Kidney capillary endothelial cell (primary cell): ENCODE measurements at regions not wholly inside any gene's neighbourhood (a gene's known extent, or its start where the extent isn't known, plus 50 kb on each side); places are given as distances from the start of the nearest gene placed in this dataset.

Experiments
- DNase-seq: peaks from one replicate; pipeline ENCODE4 v3.0.0-alpha.2; 2018; ENCODE audit warnings: low spot score

DNA sequence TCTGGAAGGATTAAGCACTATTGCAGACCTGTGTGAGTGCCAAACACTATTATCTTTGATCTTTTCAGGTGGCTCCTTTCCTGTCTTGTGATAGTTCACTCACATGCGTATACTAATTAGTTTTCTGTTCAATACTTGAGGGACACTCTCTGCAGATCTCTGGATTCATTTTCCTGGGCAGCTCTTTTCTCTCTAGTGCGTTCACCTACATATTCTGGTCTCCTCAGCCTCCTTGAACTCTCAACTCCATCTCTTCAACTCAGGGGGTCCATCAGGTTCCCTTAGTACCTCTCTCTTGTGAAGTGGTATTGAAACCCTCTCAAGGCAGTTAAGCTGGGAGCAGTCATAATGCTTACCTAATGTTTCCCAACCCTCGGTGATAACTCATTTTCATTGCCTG is 1218.1 kb upstream of the MAP3K7 start:
- no peak for DNase-seq

DNA sequence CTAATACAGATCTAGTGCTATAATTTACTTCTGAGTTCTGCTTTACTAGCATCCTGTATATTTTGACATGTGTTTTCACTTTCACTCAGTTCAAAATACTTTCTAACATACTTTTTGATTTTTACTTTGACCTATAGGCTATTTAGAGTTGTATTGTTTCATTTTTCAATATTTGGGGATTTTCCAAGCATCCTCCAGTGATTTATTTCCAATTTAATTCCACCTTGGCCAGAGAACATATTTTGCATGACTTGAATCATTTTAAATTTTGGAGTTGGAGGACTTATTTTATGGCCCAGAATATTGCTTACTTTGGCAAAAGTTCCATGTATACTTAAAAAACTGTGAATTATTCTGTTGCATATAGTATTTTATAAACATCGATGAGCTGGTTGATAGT is 1215.6 kb upstream of the MAP3K7 start:
- no peak for DNase-seq

DNA sequence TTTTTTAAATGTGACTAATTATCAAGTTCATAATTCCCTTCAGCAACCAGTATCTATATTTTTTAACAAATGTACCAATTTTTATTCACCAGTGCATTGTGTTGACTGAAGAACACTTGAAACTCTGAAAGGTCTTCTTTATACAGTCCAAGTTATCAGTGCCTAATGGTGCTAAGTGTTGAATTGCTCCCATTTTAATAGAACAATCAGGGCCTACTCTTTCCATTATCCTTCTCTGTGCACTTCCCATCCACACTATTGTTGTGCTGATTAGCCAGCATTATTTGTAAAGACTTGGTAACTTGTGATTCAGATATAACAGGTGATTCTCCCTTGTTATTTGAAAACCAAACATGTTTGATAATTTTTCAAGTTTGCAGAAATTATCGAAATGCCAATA is 1209.7 kb upstream of the MAP3K7 start:
- no peak for DNase-seq

DNA sequence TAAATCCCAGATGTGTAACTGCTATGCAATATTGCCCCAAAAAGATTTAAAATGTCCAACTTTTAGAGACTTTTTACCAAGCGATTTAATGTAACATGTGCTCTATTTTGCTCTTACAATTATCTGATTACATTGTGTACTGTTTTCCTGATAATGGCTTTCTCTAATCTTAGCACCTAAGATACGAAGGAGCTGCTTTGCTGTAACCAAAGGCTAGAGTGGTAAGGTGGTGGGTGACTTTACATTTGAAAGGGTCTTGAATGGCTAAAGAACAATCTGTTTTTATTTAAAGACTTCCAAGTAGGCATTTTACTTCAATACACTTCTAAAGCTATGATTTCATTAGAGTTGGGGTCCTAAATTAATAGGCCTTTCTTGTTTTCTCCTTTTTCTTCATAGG is 1201.6 kb upstream of the MAP3K7 start:
- DNase-seq, result no peak

DNA sequence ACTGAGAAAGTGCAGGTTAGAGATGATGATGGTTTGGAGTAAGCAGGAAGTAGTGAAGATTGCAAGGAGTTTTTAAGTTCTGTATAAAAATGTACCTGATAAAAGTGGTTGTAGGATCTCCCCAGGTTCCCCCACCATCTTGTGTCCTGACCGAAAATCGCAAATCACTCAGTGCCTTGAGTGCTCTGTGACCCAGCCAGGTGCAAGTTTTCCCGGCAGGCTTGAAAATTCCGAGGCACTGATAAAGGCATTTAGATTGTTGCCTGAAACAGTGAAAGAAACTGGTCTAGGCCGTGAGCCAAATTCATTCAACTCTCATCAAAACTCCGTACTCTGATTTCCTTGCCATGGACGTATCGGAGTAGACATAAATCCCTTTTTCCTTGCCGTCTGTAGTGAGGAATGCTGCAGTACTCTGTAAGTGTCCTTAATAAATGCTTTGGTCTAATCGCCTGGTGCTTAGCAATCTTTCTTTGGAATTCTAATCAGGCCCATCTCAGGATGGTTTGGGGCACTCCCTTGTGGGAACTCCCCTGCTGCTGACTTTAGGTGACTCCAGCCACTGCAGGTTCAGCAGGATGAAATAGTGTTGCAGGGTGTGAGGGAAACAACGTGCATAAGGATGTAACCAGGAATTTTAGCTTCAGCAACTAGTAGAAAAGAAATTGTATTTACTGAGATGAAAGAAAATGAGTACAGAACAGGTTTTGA is 1199.8 kb upstream of the MAP3K7 start:
- no peak for DNase-seq

DNA sequence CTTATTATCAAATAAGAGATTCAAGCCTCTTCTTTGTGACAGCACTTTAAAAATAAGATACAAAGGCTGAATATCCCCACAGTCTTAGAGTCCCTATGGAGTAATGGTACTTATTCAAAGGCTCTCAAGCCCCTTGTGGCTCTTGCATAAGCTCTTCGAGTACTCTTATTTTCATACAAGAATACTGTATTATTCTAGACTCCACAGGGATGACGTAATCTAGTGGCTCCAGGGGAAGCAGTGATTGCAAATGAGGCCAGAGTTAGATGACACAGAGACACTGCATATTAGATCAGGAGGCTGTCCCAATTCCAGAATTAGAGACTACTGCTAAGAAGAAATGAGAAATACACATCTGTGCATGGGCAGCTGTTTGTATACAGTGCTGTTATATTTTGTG is 1195.9 kb upstream of the MAP3K7 start:
- no peak for DNase-seq

DNA sequence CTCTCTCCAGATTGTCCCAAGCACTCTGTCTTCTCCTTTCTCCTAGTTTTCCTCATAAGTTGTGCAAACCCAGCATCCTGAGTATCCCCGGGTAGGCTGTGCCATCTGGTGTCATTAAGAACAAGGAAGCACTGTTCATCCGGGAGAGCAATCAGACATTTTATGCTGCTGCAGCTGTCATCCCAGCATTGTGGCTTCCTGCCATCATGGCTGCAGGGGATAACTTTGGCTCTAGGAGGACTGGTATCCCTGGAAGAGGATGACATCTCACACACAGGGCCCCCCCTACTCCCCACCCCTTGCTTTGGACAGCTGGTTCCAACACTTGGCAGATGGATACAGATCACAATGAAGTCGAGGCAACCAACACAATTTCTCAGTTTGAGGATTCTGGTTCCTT is 1195.1 kb upstream of the MAP3K7 start:
- no peak for DNase-seq

DNA sequence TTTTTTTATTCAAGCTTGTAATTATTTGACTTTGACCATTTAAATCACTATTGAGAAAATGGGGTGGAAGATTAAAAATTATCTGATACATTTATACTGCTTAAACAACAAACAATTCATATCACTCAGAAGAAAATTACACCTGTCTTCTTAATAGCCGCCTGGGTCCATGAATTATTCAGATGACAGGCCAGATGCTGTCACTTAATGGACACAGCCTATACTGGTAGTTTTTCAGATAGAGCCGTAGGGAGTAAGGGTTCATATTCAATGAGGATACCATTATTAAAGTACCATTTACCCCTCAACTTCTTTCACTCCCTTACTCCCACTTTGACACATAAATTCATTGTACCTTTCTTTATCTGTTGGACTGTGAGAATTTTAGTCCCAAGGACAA is 1193.4 kb upstream of the MAP3K7 start:
- no peak for DNase-seq

DNA sequence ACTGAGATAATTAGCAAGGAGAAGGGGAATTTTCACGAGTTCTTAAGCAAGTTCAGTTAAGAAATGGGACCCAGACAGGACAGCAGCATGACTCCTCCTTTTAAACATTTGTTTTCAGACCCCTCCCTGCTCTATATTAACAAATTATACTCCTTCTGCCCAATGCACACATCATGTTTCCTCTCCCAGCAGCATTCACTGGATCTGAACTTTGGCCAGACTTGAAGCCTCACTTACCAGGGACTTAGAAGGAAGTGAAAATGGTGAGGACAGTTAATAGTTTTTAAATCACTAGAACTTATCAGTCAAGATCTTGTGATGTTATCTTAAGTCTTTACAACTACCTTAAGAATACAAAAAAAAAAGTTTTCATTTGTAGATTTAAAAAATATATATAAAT is 1174.7 kb upstream of the MAP3K7 start:
- no peak for DNase-seq

DNA sequence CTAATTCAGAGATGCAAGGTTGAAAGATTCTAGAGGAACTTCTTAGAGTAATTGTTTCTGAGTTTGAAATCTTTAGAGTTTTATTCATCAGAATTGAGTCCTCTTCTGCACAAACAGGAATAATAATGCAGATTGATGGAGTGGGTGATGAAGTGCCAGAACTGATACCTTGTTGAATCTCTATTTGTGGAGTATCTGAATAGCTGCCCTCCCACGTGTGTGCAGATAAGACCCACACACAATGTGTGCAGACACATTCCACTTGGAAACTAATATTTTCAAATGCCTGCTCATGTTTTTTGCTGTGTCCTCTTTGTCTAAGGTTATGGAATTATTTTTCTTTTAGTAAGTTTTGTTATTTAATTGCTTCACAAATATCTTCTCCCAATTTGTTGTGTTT is 1167.8 kb upstream of the MAP3K7 start:
- no peak for DNase-seq

DNA sequence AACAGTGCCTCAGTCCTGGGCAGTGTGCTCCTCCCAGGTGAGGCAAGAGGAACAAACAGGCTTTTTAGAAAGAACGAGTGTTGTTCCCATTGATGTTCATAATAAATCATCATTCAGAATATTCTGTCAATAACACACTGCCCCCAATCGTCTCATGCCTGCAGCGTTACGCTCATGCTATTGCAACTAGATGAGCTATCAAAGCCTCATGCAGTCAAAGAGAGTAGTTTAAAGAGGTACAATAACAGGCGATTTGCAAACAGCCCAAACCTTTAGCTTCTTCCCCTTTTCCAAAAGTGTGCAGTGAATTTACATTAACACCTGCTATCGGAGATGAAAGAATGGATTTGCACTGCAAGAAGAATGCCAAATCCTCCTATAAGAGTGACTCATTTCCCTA is 1164.7 kb upstream of the MAP3K7 start:
- DNase-seq, result no peak

DNA sequence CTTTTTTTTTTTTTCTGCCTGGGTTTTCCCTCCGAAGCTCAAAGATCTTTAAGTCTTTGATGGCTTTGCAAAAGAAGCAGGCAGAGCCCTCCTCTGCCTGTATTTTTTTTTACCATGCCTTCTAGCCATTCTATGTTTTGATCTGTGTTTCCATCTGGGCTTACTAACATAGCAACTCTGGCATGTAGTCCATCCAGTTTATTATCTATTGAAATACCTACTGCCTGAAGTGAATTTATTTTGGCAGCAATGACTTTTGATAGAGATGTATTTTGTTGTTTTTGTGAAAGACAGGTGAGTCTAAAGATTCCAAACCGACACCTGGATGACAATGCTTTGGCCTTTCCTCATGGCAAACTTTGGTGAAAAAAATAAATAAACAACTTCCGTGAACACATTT is 1157.7 kb upstream of the MAP3K7 start:
- no peak for DNase-seq

DNA sequence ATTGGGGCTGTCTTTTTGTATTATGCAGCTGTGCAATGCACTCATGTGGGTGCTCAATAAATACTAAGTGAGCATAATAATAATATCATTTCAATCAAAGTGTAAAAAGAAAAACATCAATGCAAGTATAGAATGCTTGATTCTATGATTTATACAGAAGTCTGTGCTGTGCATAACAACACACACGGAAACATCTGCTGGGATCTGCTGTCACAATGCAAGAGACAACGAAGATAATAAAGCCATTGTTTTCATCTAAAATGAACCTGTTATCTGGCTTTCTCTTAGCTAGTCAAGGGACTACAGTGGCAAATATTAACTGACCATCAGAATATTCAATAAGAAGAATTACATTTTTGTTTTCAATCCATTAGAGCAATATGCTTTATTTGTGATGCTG is 1156.9 kb upstream of the MAP3K7 start:
- no peak for DNase-seq

DNA sequence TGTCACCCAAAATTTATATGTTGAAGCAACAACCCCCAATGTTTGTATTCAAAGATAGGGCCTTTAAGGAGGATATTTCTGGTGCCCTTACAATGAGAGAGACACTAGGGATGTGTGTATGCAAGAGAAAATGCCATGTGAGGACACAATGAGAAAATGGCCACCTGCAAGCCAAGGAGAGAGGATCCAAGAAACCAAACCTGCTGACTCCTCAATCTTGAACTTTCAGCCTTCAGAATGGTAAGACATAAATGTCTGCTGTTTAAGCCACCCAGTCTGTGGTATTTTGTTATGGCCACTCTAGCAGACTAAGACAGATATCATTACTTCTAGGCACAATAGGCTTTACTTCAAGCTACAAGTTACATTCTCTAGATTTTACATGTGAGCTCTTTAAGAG is 1145.1 kb upstream of the MAP3K7 start:
- DNase-seq, result no peak

DNA sequence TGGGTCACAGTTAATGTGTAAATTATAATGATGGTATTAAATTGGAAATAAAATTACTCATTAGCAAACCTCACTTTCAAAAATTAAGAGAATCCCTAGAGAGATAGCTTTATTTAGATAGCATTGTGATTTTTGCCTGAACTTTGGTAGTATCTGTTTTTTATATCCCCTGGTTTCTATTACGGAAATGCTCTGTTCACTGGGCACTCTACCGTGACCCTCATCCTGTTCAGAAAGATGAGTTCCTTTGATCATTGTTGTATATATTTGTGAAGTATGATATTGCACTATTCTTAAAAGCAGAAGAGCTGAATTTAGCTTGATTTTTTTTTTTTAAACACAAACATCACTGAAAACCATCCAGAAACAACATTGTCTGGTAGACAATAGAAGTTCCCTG is 1143.8 kb upstream of the MAP3K7 start:
- no peak for DNase-seq

DNA sequence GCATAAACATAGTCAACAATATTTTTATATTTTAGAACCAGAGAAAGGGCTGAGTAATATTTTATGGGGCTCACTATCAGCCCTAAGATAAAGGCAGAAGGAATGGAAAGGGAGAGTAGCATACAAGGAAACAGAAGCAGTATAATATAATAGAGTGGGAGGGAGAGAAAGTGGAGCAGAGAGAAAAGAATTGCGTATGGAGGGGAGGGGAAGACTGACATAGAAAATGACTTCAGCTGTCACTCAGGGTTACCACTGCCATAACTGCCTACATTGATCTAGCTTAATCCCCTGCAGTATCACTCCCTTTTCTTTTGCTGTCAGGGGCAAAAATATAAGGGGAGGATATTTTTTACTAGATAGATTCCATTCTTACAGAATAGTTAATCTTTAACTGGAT is 1133.5 kb upstream of the MAP3K7 start:
- DNase-seq, result no peak

DNA sequence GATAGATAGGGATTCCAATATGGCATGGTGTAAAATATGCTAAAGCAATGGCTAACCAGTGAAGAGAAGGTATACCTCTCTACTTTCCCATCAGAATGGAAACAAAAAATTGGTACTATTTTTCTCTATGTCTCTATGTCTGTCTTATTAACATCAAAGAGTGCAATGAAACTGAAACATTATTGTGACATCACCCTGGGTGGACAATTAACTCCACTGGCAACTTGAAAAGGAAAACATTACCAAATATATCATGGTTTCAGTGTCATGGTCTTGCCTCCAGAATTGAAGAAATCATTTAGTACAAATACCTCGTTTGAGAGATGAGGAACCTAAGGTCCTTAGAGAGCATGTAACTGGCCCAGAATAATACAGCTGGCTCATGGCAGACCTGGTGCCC is 1132.5 kb upstream of the MAP3K7 start:
- DNase-seq, result no peak

DNA sequence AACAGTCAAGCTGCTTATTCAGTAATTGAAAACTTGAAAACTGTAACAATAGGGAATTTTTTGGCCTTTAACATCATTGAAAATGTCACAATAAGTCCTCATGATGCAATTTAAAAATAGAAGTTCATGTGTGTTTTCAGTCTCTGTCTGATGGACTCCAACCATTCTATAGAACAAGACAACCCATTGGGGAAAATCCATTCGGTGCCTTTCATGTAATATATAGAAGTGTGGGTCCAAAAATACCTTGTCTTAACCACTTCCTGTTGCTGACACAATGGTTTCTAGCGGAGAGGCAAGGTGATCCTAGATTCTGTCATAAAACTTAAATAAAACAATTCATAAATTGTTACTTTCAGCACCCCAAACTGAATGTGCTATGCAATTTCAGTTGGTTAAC is 1131.3 kb upstream of the MAP3K7 start:
- DNase-seq, result no peak

DNA sequence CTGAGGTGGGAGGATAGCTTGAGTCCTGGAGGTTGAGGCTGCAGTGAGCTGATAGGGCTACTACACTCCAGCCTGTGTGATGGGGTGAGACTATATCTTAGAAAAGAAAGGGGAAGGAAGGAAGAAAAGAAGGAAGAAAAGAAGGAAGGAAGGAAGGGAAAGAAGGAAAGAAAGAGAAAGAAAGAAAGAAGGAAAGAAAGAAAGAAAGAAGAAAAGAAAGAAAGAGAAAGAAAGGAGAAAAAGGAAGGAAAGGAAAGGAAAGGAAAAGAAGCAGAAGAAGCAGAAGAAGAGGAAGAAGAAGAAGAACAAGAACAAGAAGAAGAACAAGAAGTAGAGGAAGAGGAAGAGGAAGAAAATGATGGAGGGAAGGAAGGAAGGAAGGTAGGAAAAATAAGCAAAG is 1130.2 kb upstream of the MAP3K7 start:
- no peak for DNase-seq

DNA sequence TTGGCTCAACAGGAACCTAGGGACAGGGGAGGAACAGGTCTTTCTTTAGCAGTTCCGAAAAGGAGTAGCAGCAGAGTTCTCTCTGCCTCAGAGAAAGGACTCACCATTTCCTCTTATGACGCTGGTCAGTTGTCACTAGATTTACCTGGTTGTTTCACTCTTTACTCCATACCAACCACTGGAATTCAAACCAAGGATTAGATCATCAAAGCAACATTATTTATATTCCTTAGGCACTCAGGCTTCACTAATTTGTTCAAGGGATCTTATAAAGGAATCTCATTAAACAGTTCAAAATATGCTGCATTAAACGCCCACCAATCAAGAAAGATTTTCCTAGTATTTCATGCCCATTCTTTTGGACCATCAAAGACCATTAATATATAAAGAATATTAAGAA is 1129.5 kb upstream of the MAP3K7 start:
- DNase-seq, result no peak

DNA sequence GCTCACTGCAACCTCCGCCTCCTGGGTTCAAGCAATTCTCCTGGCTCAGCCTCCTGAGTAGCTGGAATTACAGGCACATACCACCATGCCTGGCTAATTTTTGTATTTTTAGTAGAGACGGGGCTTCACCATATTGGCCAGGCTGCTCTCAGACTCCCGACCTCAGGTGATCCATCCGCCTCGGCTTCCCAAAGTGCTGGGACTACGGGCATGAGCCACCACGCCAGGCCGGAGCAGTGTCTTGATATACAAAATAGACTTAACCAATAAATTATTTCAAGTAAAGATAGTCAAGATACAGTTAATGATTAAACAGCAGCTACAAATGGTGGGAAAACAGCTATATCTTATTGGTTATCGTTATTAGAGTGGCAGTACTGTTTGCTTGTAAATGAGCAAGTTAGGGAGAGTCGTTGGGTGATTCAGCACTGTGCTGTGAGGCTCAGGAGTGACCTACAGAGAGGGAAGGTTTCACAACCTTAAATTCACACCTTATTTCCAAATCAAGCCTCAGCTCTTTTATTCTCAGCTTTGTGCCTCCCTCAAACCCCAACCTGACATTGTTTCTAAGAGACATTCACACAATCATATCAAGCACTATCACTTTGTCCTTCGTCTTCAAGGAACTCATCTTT is 1128.4 kb upstream of the MAP3K7 start:
- no peak for DNase-seq

DNA sequence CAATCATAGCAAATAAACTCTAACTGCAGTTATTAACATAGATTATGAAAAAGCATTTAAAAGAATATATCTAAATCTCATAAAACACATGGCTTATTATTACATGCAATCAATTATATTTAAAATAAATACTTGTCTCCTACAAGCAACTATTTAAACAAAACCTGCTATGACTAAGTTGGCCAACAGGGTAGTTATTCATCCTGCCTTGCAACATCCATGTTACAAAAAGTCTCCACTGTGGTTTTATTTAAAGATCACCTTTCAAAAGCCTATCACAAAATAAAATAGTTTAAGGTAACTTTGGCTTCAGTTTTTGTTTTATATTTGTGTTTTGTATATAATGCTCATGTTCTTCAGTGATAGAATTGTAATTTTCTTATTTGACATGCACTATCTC is 1127.0 kb upstream of the MAP3K7 start:
- DNase-seq, result no peak

DNA sequence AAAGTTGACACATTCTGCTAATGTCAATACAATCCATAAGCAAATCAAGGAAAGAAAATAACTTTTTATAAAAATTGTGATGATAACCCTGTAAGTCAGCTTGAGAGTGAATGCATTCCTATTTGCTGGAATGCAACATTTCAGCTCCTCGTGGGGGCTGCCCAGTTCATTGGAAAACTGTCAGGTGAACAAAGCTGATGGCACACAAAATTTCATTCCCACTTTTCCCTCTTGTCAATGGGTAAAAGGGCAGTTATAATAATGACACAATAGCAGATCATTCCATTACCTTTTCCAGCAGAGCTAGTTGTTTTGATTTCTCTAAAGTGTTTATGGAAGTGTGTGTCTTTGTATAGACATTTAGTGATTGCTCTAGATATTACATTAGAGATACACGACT is 1124.6 kb upstream of the MAP3K7 start:
- DNase-seq, result no peak

DNA sequence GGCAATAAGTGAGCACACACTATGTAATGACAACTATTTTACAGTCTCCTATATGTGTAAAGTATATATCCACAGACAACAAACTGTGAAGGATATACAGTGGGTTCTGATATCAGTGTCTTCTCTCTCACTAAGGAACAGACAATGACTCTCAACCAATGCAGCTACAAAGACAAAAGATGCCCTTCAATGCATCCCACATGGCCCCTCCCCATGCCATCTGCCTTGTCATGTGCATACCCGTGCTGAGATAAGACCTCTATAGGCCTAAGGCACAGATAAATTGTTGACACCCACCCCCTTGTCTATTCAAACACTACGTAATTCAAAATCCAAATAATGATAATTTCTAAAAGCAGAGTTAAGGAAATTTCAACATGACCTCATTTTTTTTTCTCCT is 1123.5 kb upstream of the MAP3K7 start:
- DNase-seq, result no peak
